ENCODE measurements at regions not wholly inside any gene's neighbourhood (a gene's known extent, or its start where the extent isn't known, plus 50 kb on each side); places are given as distances from the start of the nearest gene placed in this dataset.

GRCh38 chr6:45759472-45759810, 256.2 kb downstream of the CLIC5 start:
- TF ChIP-seq POLR2A (IDR thresholded peaks at IDR 0.05), result no peak
- TF ChIP-seq CTCF (IDR thresholded peaks at IDR 0.05), result no peak
- TF ChIP-seq POLR2AphosphoS5 (IDR thresholded peaks at IDR 0.05; ENCODE audit: insufficient read depth in 1 of 2, low read depth in 1 of 2), result no peak

Data from vagina (tissue), 2 donors.